Activated CD8-positive, alpha-beta T cell treated with anti-CD3 and anti-CD28 coated beads for 36 hours (primary cell): ENCODE measurements at regions not wholly inside any gene's neighbourhood (a gene's known extent, or its start where the extent isn't known, plus 50 kb on each side); places are given as distances from the start of the nearest gene placed in this dataset.
"Not testable (repeated sequence)": the region's sequence is repeated elsewhere in the genome, so short reads cannot be mapped to it uniquely, and the experiment has no call there.

Experiments
- ATAC-seq: fragments of 200-7000 bp; cut with Tn5 transposase; one replicate; pipeline ENCODE4 v1.10.0; 2021; ENCODE audit warnings: mild to moderate bottlenecking, moderate library complexity
- CTCF ChIA-PET: fragments of 350-600 bp; sonication (Branson Sonifier 250); formaldehyde crosslinking; loops from one replicate; lab custom pipeline; 2021; ENCODE audit warnings: antibody characterized with exemption; lab: Charles Lee
- POLR2A ChIA-PET: fragments of 350-600 bp; sonication (Branson Sonifier 250); formaldehyde crosslinking; loops from one replicate; lab custom pipeline; 2021; ENCODE audit warnings: antibody characterized with exemption; lab: Charles Lee
- DNase-seq: peaks from one replicate; pipeline ENCODE4 v3.0.0-alpha.2; 2020
- H3K27ac Mint-ChIP-seq: one replicate; pipeline ENCODE4 v1.8.0; 2021; ENCODE audit warnings: mild to moderate bottlenecking, mixed read lengths
- H3K27me3 Mint-ChIP-seq: one replicate; pipeline ENCODE4 v1.8.0; 2021; ENCODE audit warnings: mixed read lengths
- H3K36me3 Mint-ChIP-seq: one replicate; pipeline ENCODE4 v1.8.0; 2021; ENCODE audit warnings: low read depth, mixed read lengths
- H3K4me1 Mint-ChIP-seq: one replicate; pipeline ENCODE4 v1.8.0; 2021; ENCODE audit warnings: low read depth, mixed read lengths
- H3K4me3 Mint-ChIP-seq: one replicate; pipeline ENCODE4 v1.8.0; 2021; ENCODE audit warnings: mild to moderate bottlenecking, moderate library complexity, mixed read lengths
- H3K9me3 Mint-ChIP-seq: one replicate; pipeline ENCODE4 v1.8.0; 2021; ENCODE audit warnings: mixed read lengths
- intact Hi-C: fragments of 100-400 bp; cut with micrococcal nuclease; formaldehyde crosslinking; loops from one replicate; pipeline ENCODE4 v1.10.0; 2022
- TF ChIP-seq, protein P1 (sequence below): fragments of 200-600 bp; IDR thresholded peaks from one replicate; pipeline ENCODE4 v1.8.0; 2022; ENCODE audit warnings: antibody characterized with exemption, mild to moderate bottlenecking

DNA sequence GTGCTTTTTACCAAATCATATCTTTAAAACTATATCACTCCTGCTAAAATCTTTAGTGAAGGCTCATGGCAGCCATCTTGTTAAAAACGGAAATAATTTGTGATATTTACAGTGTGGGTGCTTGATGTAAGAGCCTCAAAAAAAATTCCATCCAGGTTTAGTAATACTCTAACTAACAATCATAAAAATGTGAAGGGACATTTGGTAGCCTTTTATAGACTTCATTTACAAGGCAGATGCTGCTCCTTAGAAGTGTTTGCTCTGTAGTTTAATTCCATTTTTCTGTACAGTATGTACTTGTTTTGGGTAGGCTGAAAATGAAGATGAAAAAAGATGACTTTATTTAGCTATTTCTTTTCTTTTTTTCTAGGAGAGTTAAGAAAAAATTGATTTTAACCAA, 525.0 kb downstream of the ZEB2 start:
- Mint-ChIP-seq H3K27ac (no peak overlapping the region), H3K27me3 (no peaks in the 10 kb centered on the region), H3K4me1 (no peaks in the 10 kb centered on the region), H3K9me3 (peaks cover 6% of the 10 kb centered on the region), H3K36me3 (peaks cover 12% of the 10 kb centered on the region), H3K4me3 (no peak overlapping the region)
- TF ChIP-seq, protein P1, sequence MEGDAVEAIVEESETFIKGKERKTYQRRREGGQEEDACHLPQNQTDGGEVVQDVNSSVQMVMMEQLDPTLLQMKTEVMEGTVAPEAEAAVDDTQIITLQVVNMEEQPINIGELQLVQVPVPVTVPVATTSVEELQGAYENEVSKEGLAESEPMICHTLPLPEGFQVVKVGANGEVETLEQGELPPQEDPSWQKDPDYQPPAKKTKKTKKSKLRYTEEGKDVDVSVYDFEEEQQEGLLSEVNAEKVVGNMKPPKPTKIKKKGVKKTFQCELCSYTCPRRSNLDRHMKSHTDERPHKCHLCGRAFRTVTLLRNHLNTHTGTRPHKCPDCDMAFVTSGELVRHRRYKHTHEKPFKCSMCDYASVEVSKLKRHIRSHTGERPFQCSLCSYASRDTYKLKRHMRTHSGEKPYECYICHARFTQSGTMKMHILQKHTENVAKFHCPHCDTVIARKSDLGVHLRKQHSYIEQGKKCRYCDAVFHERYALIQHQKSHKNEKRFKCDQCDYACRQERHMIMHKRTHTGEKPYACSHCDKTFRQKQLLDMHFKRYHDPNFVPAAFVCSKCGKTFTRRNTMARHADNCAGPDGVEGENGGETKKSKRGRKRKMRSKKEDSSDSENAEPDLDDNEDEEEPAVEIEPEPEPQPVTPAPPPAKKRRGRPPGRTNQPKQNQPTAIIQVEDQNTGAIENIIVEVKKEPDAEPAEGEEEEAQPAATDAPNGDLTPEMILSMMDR = no peak
- intact Hi-C loops = no loop called here
- no peak for ATAC-seq
- POLR2A ChIA-PET = no interaction called here
- CTCF ChIA-PET = interaction anchor here (1.3 kb wide), 1 partner anchor 27 kb away, joined by 4 read pairs; no protein-coding TSS in a partner anchor
- no peak for DNase-seq

DNA sequence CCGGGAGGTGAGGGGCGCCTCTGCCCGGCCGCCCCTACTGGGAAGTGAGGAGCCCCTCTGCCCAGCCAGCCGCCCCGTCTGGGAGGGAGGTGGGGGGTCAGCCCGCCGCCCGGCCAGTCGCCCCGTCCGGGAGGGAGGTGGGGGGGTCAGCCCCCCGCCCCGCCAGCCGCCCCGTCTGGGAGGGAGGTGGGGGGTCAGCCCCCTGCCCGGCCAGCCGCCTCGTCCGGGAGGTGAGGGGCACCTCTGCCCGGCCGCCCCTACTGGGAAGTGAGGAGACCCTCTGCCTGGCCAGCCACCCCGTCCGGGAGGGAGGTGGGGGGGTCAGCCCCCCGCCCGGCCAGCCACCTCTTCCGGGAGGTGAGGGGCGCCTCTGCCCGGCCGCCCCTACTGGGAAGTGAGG, 528.3 kb downstream of the ZEB2 start:
- DNase-seq, ATAC-seq, CTCF ChIA-PET, H3K4me3 Mint-ChIP-seq, H3K27ac Mint-ChIP-seq, intact Hi-C loops, POLR2A ChIA-PET, H3K4me1 Mint-ChIP-seq, H3K9me3 Mint-ChIP-seq, H3K27me3 Mint-ChIP-seq: not testable (repeated sequence)
- H3K36me3 Mint-ChIP-seq = peaks cover 12% of the 10 kb centered on the region

DNA sequence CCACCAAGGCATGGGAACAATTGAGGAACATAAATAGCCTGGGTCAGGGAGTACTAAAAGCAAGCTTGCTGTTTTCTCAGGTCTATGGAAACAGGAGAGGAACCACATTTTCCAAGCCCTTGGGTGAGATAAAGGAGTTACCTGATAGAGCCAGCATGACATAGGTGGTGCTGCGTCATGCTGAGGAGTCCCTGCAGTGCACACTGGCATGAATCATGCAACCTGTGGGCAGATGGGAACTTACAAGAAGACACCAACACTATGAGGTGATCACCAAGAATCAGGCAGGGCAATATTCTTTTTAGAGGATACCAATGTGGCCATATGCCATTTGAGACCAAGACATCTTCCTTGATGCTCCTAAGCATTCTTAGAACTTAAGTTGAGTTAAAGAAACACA, 531.8 kb downstream of the ZEB2 start:
- TF ChIP-seq, protein P1 = no peak
- Mint-ChIP-seq H3K27me3 (no peaks in the 10 kb centered on the region), H3K27ac (no peak overlapping the region), H3K4me1 (no peaks in the 10 kb centered on the region), H3K36me3 (peaks cover 8% of the 10 kb centered on the region), H3K4me3 (no peak overlapping the region), H3K9me3 (peaks cover 6% of the 10 kb centered on the region)
- DNase-seq = no peak
- POLR2A ChIA-PET = no interaction called here
- intact Hi-C loops = no loop called here
- CTCF ChIA-PET = no interaction called here
- no peak for ATAC-seq

DNA sequence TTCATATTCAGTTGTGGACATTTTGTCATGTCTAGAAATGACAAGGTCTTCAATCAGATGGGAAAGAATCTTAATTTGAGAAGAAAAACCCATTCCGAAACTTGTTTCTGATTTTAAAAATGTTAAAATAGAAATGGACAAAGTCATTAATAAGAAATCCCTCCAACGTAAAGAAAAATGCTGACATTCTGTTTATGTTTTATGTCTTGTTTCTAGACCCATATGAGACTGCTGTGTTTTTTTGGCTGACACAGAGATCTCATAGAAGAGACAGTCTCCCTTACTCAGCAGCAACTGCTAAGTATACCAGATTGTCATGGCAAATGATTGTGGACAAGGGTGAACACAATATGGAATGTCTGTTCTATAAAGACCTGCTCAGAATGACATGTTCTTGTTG, 538.5 kb downstream of the ZEB2 start:
- DNase-seq (no peak), ATAC-seq (no peak)
- CTCF ChIA-PET = no interaction called here
- Mint-ChIP-seq H3K36me3 (no peaks in the 10 kb centered on the region), H3K9me3 (no peaks in the 10 kb centered on the region), H3K4me1 (no peaks in the 10 kb centered on the region), H3K4me3 (no peak overlapping the region), H3K27me3 (no peaks in the 10 kb centered on the region), H3K27ac (no peak overlapping the region)
- POLR2A ChIA-PET = no interaction called here
- TF ChIP-seq, protein P1 = no peak
- intact Hi-C loops = no loop called here

DNA sequence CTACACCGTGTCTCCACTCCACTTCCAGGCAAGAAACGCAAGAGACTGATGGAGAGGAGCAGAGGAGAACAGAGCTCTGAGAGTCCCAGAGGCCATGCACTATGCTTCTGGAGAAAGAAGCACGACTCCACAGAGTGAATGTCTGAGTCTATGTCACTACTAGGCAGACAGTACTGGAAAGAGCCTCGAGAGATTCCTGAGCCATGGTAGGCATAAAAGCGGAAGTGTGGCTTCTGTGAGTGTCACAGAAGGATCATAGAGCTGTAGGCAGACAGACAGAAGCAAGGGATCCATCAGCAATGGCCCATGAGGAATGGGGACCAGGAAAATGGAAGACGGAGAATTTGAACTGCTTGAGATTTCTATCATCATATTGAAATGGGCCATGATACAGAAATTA, 542.6 kb downstream of the ZEB2 start:
- CTCF ChIA-PET = no interaction called here
- Mint-ChIP-seq H3K27me3 (no peaks in the 10 kb centered on the region), H3K4me1 (no peaks in the 10 kb centered on the region), H3K9me3 (no peaks in the 10 kb centered on the region), H3K27ac (no peak overlapping the region), H3K36me3 (no peaks in the 10 kb centered on the region), H3K4me3 (no peak overlapping the region)
- POLR2A ChIA-PET = no interaction called here
- intact Hi-C loops = no loop called here
- ATAC-seq (no peak), DNase-seq (no peak)
- TF ChIP-seq, protein P1 = no peak

DNA sequence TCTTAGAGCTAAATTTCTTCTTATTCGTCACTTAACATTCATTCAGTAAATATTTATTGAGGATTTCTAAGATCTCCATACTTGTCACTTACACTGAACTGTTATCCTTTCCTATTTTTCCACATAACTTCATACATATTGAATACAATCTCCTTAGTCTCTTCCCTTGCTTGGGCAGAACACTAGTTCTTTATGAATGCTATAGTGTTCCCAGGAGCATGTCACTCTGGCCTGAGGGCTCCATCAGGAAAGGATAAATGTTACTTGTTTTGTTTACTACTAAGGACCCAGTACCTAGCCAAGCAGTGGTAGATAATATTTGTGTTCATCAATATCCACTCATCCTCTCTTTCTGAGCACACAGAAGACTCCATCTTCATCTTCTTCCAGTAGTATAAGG, 544.7 kb downstream of the ZEB2 start:
- no peaks in the 10 kb centered on the region for H3K4me1 Mint-ChIP-seq
- ATAC-seq (no peak), DNase-seq (no peak)
- TF ChIP-seq, protein P1 = no peak
- H3K9me3 Mint-ChIP-seq = no peaks in the 10 kb centered on the region
- no peak overlapping the region for H3K4me3 Mint-ChIP-seq
- intact Hi-C loops = no loop called here
- ChIA-PET CTCF (no interaction called here), POLR2A (no interaction called here)
- H3K27ac Mint-ChIP-seq = no peak overlapping the region
- no peaks in the 10 kb centered on the region for H3K27me3 Mint-ChIP-seq
- no peaks in the 10 kb centered on the region for H3K36me3 Mint-ChIP-seq
